ENCODE measurements at regions not wholly inside any gene's neighbourhood (a gene's known extent, or its start where the extent isn't known, plus 50 kb on each side); places are given as distances from the start of the nearest gene placed in this dataset.

- DNase-seq (ENCODE audit: low spot score) = no peak
These were observed 337.2 kb upstream of the NAV3 start for GRCh38 chr12:77493302-77494168.

GRCh38 chr12:77492536-77492935, 338.2 kb upstream of the NAV3 start:
- no peak for DNase-seq (ENCODE audit: low spot score)

- no peak for DNase-seq (ENCODE audit: low spot score)
These were observed 341.2 kb upstream of the NAV3 start for GRCh38 chr12:77489331-77489970.

GRCh38 chr12:77488041-77488620, 342.6 kb upstream of the NAV3 start:
- no peak for DNase-seq (ENCODE audit: low spot score)

DNA sequence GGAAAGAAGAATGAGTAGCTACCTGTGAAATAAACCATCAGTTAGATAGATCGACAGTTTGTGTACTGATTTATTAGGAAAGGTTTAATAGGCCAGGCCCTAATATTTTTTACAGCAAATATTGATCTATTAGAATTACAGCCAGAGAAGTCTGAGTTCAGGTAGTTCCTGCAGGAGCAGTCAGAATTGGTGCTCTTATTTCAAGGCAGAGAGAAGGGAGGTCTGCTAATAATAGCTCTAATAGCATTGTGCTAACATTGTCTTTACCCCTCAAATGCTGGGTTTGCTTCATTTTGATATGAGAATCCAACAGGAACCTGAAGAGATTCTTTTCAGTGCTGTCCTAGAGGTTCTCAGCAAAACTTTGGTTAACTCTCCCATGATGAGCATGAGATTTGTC, 343.8 kb upstream of the NAV3 start:
- no peak for DNase-seq (ENCODE audit: low spot score)

- no peak for DNase-seq (ENCODE audit: low spot score)
These were observed 344.5 kb upstream of the NAV3 start for GRCh38 chr12:77485961-77486854.

DNA sequence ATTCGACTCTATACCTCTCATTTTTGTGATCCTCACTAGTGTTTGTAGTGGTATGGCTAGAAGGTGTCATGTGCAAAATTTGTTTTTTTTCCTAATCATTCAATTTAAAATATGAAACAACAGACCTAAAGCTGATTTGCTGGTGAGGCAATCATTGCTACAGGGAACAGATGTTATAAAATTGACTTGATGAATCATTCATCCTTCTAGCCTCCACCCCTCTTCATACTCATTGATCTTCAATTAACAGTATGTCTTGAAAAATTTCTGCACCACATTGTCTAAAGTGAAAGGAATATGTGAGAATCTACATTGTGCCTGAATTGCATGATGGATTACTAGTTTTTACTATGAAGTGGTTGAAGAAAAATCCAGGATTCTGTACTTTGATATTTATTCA, 349.0 kb upstream of the NAV3 start:
- no peak for DNase-seq (ENCODE audit: low spot score)

DNA sequence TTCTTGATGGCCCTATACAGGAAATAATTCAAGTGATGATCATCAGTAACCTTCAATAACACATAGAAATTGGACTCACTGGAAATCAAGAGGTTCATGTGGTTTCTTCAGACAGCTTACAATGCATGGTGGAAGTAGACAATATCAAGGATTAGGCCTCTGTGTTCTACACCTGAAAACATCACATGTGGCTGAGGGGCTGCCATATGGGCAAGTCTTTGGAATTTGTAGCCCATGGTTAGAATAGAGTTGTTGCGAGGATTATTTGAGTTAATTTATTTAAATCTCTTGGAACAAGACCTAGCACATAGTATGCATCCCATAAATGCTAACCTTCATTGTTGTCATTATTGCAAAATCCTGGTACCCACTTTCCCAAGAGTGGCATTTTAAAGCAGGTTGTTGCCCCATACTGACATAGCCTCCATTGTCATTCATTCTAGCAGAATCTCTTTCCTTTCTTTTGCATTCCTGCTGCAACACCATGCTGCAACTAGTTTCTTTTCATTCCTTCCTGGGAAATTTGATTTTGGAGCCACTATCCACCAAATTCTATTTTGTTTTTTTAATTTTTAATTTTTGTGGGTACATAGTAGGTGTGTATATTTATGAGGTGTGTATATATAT, 352.7 kb upstream of the NAV3 start:
- no peak for DNase-seq (ENCODE audit: low spot score)

GRCh38 chr12:77471801-77472200, 358.9 kb upstream of the NAV3 start:
- DNase-seq (ENCODE audit: low spot score) = no peak

- DNase-seq (ENCODE audit: low spot score) = no peak
These were observed 360.9 kb upstream of the NAV3 start for GRCh38 chr12:77469578-77470333.

DNA sequence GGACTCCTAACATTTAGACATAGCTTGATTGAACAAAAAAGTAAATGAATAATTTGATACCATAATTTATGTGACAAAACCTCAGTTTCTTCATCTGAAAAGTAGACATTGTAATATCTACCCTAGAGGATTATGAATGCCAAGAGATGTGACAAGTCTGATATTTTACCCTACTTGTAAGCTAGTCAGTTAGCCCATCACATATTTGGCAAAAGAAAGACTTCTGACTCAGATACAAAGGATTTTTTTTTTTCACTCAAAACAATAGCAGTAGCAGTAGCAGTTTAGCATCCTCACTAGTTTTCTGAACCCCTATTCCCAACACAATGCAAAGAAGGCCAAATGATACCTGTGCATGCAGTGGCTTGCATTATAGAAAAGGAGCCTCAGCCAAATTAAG, 377.3 kb upstream of the E2F7 start:
- DNase-seq (ENCODE audit: low spot score) = no peak

- DNase-seq (ENCODE audit: low spot score) = no peak
These were observed 374.4 kb upstream of the E2F7 start for GRCh38 chr12:77439749-77440148.

DNA sequence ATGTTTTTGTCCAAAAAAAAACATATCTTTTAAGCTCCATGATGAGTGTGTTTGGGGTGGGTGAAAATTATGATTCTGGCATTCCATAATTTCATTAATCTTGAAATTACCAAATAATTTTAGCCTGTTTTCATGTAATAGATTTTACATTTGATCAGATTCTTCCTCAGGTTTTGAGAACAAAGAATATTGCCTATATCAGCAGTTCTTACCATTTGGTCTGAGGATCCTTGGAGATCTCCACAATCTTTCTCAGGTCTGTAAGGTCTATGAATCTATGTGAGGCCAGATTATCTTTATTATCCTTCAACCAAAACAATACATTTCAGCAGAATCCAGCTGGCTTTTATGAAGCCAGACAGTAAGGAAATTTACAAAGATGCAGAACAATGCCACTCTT, 373.3 kb upstream of the E2F7 start:
- no peak for DNase-seq (ENCODE audit: low spot score)

DNA sequence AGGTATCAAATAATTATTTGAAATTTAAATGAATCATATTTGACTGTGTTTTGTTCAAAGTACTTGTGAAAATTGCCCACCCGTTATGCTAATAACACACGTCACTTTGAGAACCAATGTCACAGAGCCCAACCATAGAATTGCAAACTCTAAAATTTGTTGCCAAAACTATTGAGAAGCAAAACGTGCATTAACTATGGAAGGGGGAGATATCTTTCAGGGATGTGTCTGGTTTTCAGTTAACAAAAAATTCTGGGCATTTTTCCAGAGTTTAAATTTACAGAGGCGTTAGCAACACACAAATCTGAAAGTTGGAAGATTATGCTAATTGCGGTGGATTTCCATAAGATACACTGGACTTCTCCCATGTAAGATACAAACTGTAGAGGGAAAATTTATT, 371.8 kb upstream of the E2F7 start:
- DNase-seq (ENCODE audit: low spot score) = no peak

DNA sequence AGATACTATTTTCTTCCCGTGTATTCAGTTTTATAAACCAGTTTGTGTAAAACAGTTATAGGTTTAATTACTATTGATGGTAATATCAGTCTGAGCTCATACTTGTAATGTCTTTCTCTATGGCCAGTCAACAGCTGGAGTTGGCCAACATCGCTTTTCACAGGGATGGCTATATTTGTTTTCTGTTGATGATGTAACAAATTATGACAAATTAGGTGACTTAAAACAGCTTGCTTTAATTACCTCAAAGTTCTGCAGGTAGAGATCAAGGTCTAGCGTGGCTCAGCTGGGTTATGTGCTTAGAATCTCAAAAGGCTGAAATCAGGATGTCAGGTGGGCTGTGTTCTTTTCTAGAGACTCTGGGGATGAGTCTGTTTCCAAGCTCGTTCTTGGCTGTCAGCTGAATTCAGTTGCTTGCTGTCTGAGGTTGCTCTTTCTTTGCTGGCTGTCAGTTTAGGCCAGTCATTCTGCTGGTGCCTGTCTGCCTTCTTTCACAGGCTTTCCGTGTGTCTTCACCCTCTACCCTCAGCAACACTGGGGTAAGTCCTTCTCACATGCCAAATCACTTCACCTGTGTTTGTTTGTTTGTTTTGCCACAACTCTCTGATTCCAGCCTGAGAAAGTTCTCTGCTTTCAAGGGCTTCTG, 370.2 kb upstream of the E2F7 start:
- DNase-seq (ENCODE audit: low spot score) = no peak

DNA sequence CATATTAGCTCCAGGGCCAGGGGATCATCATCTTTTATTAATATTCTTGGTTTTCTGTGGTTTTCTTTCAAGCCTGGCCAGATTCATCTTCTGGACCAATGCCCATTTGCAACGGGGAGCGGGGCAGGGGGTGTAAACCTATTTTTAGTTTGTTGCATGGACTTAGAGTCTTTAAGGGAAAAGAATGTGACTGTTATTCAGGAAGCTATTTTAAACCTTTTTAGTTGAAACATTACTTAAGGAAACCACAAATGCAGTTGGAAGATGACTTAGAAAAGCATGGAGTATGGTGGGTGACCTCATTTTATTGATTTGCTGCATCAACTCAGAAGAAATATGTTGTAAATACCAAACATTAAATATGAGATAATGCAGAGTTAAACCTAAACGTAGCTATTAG, 368.4 kb upstream of the E2F7 start:
- DNase-seq (ENCODE audit: low spot score) = no peak

- DNase-seq (ENCODE audit: low spot score) = no peak
These were observed 364.1 kb upstream of the E2F7 start for GRCh38 chr12:77429426-77429825.

DNA sequence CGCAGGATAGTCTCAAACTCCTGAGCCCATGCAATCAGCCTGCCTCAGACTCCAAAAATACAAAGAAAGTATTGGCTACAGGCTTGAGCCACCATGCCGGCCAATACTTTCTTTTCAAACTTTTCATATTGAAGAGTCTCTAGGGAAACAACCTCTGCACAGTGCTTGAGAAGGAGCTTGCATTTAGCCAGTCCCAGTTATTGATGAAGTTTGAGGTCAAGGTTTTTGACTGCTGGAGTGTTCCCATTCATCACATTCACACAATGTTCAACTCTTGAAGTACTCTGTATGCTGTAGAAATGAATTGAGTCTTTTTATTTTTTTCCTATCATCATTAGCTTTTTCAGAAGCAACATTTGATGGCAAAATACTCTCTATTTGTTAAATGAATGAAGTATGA, 355.8 kb upstream of the E2F7 start:
- DNase-seq (ENCODE audit: low spot score) = no peak

DNA sequence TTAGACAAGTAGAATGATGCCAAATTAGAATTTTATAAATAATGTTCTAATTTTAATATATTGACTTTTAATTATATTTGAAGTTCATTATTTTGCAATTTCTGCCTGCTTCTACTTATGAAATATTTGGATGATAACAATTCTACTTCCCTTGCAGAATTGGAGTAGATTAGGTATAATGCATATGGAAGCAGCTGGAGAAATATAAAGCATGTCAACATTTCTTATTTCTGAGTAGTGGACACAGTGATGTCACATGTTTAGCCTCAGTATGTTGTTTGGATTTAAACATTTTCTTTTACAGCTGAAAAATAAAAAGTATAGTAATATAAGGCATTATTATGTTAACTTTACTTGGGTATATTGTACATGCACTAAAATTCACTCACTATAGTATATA, 344.2 kb upstream of the E2F7 start:
- no peak for DNase-seq (ENCODE audit: low spot score)

DNA sequence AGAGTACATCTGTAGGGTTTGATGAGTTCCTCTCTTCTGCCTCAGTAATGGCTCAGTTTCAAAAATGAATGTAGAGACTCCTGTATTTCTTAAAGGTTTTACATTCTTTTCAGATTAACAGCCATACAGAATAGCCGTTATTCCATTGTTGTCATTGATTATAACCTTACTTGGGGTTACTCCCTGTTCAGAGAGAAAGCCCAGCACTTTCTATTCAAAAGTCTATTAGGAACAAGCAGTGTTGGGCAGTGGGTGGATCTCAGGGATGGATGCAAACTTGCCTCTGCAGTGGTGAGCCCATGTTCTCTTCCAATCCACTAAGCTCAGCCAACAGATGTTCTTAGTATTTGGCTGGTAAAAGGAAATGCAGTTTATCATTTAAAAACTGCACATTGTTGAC, 342.6 kb upstream of the E2F7 start:
- DNase-seq (ENCODE audit: low spot score) = no peak
